HG03432 (cell line): ENCODE measurements at regions not wholly inside any gene's neighbourhood (a gene's known extent, or its start where the extent isn't known, plus 50 kb on each side); places are given as distances from the start of the nearest gene placed in this dataset.
"Not testable (repeated sequence)": the region's sequence is repeated elsewhere in the genome, so short reads cannot be mapped to it uniquely, and the experiment has no call there.

Experiments used
- ATAC-seq: cut with Tn5 transposase; IDR thresholded peaks from one replicate; pipeline ENCODE4 v1.9.1; 2021; ENCODE audit warnings: mild to moderate bottlenecking, moderate library complexity; ENCODE audit not compliant: unreplicated experiment

- not testable (repeated sequence) for ATAC-seq
Measured at GRCh38 chrY:3491423-3491822, 87.4 kb upstream of the TGIF2LY start.

DNA sequence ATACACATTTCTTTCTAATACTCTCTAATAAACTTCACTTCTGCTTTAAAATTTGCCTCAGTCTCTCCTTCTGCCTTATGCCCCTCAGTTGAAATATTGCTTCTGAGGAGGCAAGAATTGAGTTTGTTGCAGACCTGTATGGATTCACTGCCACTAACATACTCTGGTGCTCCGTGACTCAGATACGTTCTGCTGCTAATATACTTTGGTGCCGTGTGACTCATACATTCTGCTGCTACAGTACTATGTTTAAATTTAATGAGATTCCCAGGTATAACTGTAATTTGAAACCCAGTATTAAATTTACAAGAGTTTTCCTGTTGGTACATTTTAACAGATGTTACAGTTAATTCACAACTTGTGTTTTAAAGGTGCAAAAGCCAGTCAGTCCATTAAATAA, 84.3 kb upstream of the TGIF2LY start:
- not testable (repeated sequence) for ATAC-seq

- ATAC-seq, result peak; percentile 98
Measured at GRCh38 chrY:3527040-3527439, 51.8 kb upstream of the TGIF2LY start.
